CD14-positive monocyte (primary cell): ENCODE measurements at regions not wholly inside any gene's neighbourhood (a gene's known extent, or its start where the extent isn't known, plus 50 kb on each side); places are given as distances from the start of the nearest gene placed in this dataset.

Experiments used
- DNase-seq, 3 donors: peaks; one replicate each; pipeline ENCODE4 v3.0.0-alpha.2; 2011 to 2022
- H2AFZ ChIP-seq: 2 replicates; pipeline ENCODE4 v1.6.0; 2012; ENCODE audit warnings: mild to moderate bottlenecking, low read depth, low read length, inconsistent platforms; ENCODE audit not compliant: insufficient read depth, poor library complexity, severe bottlenecking
- H3K27ac ChIP-seq, 2 donors: 1 replicate in 1 of 2; 2 replicates in 1 of 2; pipeline ENCODE4 v1.5.1; 2012 to 2013; ENCODE audit warnings: low read length in 2 of 2, control low read depth in 1 of 2, inconsistent platforms in 1 of 2, low read depth in 1 of 2, mild to moderate bottlenecking in 1 of 2
- H3K27me3 ChIP-seq, 2 donors: one replicate each; pipeline versions ENCODE4 v1.6.0 to v1.6.1; 2011 to 2013; ENCODE audit warnings: low read length in 2 of 2; ENCODE audit not compliant: control insufficient read depth in 2 of 2, insufficient read depth in 2 of 2
- H3K36me3 ChIP-seq, 2 donors: replicated peaks in 1 of 2; 1 replicate in 1 of 2; 2 replicates in 1 of 2; pipeline versions ENCODE4 v1.5.1 to v1.6.1; 2012 to 2013; ENCODE audit warnings: low read length in 2 of 2, control low read depth in 1 of 2, inconsistent platforms in 1 of 2, mild to moderate bottlenecking in 1 of 2; ENCODE audit not compliant: insufficient read depth in 2 of 2, control insufficient read depth in 1 of 2
- H3K4me1 ChIP-seq, 2 donors: 1 replicate in 1 of 2; 2 replicates in 1 of 2; pipeline versions ENCODE4 v1.5.1 to v1.6.1; 2012 to 2013; ENCODE audit warnings: low read length in 2 of 2, control low read depth in 1 of 2, inconsistent platforms in 1 of 2, mild to moderate bottlenecking in 1 of 2, moderate library complexity in 1 of 2; ENCODE audit not compliant: insufficient read depth in 2 of 2, control insufficient read depth in 1 of 2
- H3K4me2 ChIP-seq: replicated peaks from 2 replicates; pipeline ENCODE3; 2012; ENCODE audit warnings: low read length, moderate library complexity, mild to moderate bottlenecking; ENCODE audit not compliant: poor library complexity, severe bottlenecking; ENCODE audit errors: extremely low read depth
- H3K4me3 ChIP-seq, 3 experiments: fragments of 200-600 bp in 1 of 3; sonication (generic) in 1 of 3; replicated peaks in 1 of 3; 1 replicate in 2 of 3; 2 replicates in 1 of 3; pipeline ENCODE4 v1.5.1; 2011 to 2013; ENCODE audit warnings: low read length in 3 of 3, mild to moderate bottlenecking in 3 of 3, control low read depth in 2 of 3, low read depth in 2 of 3, inconsistent platforms in 1 of 3, moderate library complexity in 1 of 3
- H3K79me2 ChIP-seq: 2 replicates; pipeline ENCODE4 v1.6.0; 2012; ENCODE audit warnings: mild to moderate bottlenecking, control low read depth, inconsistent platforms, low read length, moderate library complexity; ENCODE audit not compliant: insufficient read depth
- H3K9ac ChIP-seq: 2 replicates; pipeline ENCODE4 v1.6.0; 2017; ENCODE audit warnings: low read length, mild to moderate bottlenecking; ENCODE audit not compliant: insufficient read depth, poor library complexity, severe bottlenecking
- H3K9me3 ChIP-seq, 2 donors: replicated peaks in 1 of 2; 1 replicate in 1 of 2; 2 replicates in 1 of 2; pipeline versions ENCODE4 v1.5.1 to v1.6.1; 2012 to 2013; ENCODE audit warnings: low read length in 2 of 2, control low read depth in 1 of 2; ENCODE audit not compliant: control insufficient read depth in 1 of 2, insufficient read depth in 1 of 2
- H4K20me1 ChIP-seq: 2 replicates; pipeline ENCODE4 v1.6.0; 2012; ENCODE audit warnings: mild to moderate bottlenecking, low read length, control low read depth, moderate library complexity; ENCODE audit not compliant: insufficient read depth
- H3K27ac Mint-ChIP-seq, 7 donors: one replicate each; pipeline ENCODE4 v1.8.0; 2020; ENCODE audit warnings: mild to moderate bottlenecking in 7 of 7, mixed read lengths in 7 of 7, moderate library complexity in 6 of 7, inconsistent platforms in 2 of 7
- H3K27me3 Mint-ChIP-seq, 3 donors: one replicate each; pipeline ENCODE4 v1.8.0; 2021 to 2022; ENCODE audit warnings: low read depth in 3 of 3, mild to moderate bottlenecking in 3 of 3, mixed read lengths in 3 of 3, moderate library complexity in 3 of 3, inconsistent platforms in 1 of 3
- H3K36me3 Mint-ChIP-seq, 2 donors: one replicate each; pipeline ENCODE4 v1.8.0; 2020; ENCODE audit warnings: mixed read lengths in 2 of 2, inconsistent platforms in 1 of 2, mild to moderate bottlenecking in 1 of 2
- H3K4me1 Mint-ChIP-seq: one replicate; pipeline ENCODE4 v1.8.0; 2020; ENCODE audit warnings: mild to moderate bottlenecking, mixed read lengths
- H3K4me3 Mint-ChIP-seq, 2 donors: one replicate each; pipeline ENCODE4 v1.8.0; 2020; ENCODE audit warnings: mild to moderate bottlenecking in 2 of 2, mixed read lengths in 2 of 2, moderate library complexity in 1 of 2
- H3K9me3 Mint-ChIP-seq, 7 donors: one replicate each; pipeline ENCODE4 v1.8.0; 2020 to 2022; ENCODE audit warnings: mixed read lengths in 7 of 7, mild to moderate bottlenecking in 6 of 7, moderate library complexity in 6 of 7, inconsistent platforms in 2 of 7
- CTCF ChIP-seq: fragments of 200-600 bp; IDR thresholded peaks from one replicate; pipeline ENCODE4 v1.8.0; 2022; ENCODE audit warnings: antibody characterized with exemption, mild to moderate bottlenecking
- WGBS: methylation state at CpG from one replicate; pipeline ENCODE4 v1.1.5; 2013; ENCODE audit warnings: missing lambda C conversion rate; ENCODE audit not compliant: insufficient coverage; 5-methylcytosine and 5-hydroxymethylcytosine counted together
- intact Hi-C, 2 donors: fragments of 100-400 bp; cut with micrococcal nuclease; formaldehyde crosslinking; loops; one replicate each; pipeline versions ENCODE4 v1.15.0 to v1.15.1; 2023

- no peaks in the 10 kb centered on the region for H3K27me3 Mint-ChIP-seq
- intact Hi-C loops: no loop called here
- H3K9me3 Mint-ChIP-seq: no peaks in the 10 kb centered on the region
- H3K36me3 ChIP-seq: no peaks in the 10 kb centered on the region
- H3K27ac Mint-ChIP-seq: no peak overlapping the region
- H3K9ac ChIP-seq: no peak overlapping the region
- H3K27me3 ChIP-seq: no peaks in the 10 kb centered on the region
- H3K4me2 ChIP-seq: no peak overlapping the region
- H3K9me3 ChIP-seq: no peaks in the 10 kb centered on the region
- H2AFZ ChIP-seq: no peak overlapping the region
- no peak overlapping the region for H3K4me3 Mint-ChIP-seq
- no peaks in the 10 kb centered on the region for H3K36me3 Mint-ChIP-seq
- no peaks in the 10 kb centered on the region for H3K79me2 ChIP-seq
- H3K4me1 ChIP-seq: no peaks in the 10 kb centered on the region
- DNase-seq: no peak
- no peak for TF ChIP-seq CTCF
- no peaks in the 10 kb centered on the region for H4K20me1 ChIP-seq
- no peaks in the 10 kb centered on the region for H3K4me1 Mint-ChIP-seq
- H3K27ac ChIP-seq: no peak overlapping the region
- H3K4me3 ChIP-seq: no peak overlapping the region
Measured at GRCh38 chr6:141269684-141270083, 863.0 kb upstream of the GJE1 start.

GRCh38 chr6:141267420-141267819 is 865.3 kb upstream of the GJE1 start:
- H3K4me1 Mint-ChIP-seq: no peaks in the 10 kb centered on the region

More at GRCh38 chr6:141267420-141267819, 865.3 kb upstream of the GJE1 start:
- H3K27ac ChIP-seq: no peak overlapping the region
- Mint-ChIP-seq H3K27me3 (no peaks in the 10 kb centered on the region), H3K27ac (no peak overlapping the region), H3K36me3 (no peaks in the 10 kb centered on the region), H3K4me3 (no peak overlapping the region), H3K9me3 (no peaks in the 10 kb centered on the region)
- no peak for TF ChIP-seq CTCF
- H3K9ac ChIP-seq: no peak overlapping the region
- no peaks in the 10 kb centered on the region for H3K4me1 ChIP-seq
- no peaks in the 10 kb centered on the region for H4K20me1 ChIP-seq
- no peak for DNase-seq
- no peaks in the 10 kb centered on the region for H3K79me2 ChIP-seq
- intact Hi-C loops: no loop called here
- no peak overlapping the region for H3K4me2 ChIP-seq
- H3K4me3 ChIP-seq: no peak overlapping the region
- H2AFZ ChIP-seq: no peak overlapping the region
- no peaks in the 10 kb centered on the region for H3K27me3 ChIP-seq
- no peaks in the 10 kb centered on the region for H3K9me3 ChIP-seq
- H3K36me3 ChIP-seq: no peaks in the 10 kb centered on the region
- WGBS: 86% methylated on average over 4 of the region's 6 CpGs
